NCI-H1930 (cell line): ENCODE measurements at regions not wholly inside any gene's neighbourhood (a gene's known extent, or its start where the extent isn't known, plus 50 kb on each side); places are given as distances from the start of the nearest gene placed in this dataset.
A peak's percentile ranks its signal among the peaks of the same experiment; 100 is the strongest.

Experiments used
- DNase-seq, 2 experiments: peaks; one replicate each; lab custom pipeline; 2025; lab: John Stamatoyannopoulos, UW

- DNase-seq, result no peak
These were observed 182.2 kb downstream of the USP12 start for GRCh38 chr13:26989261-26989956.

- DNase-seq, result no peak
These were observed 183.4 kb downstream of the USP12 start for GRCh38 chr13:26988059-26988769.

DNA sequence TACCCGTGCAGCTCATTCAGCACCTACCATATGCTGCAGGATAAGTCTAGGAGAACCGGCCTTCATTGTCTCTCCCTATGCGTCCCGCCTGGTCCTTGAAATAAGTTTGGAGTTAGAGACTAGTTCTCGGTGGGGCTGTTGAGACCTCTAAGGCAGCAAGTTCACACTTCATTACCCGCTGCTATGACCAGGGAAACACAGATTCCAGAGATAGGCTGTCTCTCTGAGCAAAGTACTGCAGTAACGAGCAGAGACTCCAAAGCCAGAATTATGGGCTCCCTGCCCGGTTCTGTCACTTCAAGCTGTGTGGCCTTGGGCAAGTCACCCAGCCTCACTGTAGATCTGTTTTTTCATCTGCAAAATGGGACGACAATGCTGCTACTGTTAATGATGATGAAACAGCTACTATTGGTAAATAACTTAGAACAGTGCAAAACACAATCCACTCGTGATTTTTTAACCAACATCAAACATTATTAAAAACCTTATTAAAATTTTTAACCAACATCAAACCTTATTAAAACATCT is 184.1 kb downstream of the USP12 start:
- no peak for DNase-seq

- DNase-seq, result peak; percentile 59 to 76
These were observed 186.2 kb downstream of the USP12 start for GRCh38 chr13:26985285-26985878.

- no peak for DNase-seq
These were observed 187.3 kb downstream of the USP12 start for GRCh38 chr13:26984337-26984736.

GRCh38 chr13:26983543-26984320 is 187.9 kb downstream of the USP12 start:
- no peak for DNase-seq

DNA sequence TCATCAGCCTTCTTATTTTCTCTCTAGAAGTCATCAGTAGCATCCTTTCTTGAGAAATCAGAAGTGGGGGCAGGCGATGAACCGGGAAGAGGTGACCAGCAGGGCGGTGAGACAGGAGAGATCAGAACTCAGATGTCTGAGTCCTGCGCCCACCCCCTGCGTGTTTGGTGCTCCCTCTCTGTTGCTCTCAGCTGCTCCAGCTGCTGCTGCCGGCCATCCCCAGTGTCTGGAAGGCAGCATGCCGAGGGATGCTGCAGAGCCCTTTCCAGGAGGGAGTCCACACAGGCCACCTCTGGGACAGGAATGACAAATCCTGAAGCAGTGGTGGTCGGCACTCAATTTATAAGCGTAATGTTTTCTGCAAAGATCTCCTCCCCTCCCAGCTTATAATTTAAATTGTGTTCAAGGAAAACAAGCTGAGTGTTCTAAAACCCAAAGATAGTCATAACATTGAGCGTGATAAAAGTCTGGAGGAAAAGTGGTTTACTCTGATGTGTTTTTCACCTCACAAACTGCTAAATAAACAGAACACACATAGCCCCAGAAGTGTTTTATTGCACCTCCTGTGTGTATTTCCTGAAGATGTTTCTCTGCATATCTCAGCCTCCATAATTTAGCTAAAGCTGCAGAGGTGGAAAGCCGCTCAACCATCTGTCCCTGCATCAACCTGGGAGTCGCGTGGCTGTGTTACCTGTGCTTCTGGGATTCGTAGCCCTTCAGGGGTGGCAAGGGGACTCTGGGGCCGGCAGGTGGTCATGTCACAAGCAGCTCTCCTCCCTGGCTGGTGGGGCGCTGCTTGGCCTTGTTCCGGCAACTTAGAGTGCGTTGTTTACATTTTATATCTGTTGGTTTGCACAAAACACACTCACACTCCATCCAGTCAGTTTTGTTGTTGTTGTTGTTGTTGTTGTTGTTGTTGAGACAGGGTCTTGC is 191.2 kb downstream of the USP12 start:
- DNase-seq, result no peak

DNA sequence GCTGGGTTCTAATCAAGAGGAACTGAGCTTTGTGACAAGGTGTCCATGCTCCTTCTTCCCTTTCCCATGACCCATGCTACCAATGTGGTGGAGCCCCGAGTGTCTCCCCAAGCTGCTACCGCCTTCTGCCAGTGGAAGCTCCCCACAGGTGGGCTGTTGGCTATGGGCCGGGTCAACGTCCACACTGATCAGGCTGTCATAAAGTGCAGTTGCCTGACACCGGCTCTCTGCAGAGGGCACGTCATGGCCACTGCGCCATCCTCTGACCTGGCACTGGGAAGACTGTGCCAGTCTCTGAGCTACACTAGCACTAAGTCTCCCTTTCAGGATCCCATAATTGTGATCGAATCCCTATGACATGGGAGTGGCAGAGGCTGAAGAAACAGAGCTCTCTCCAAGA is 192.3 kb downstream of the USP12 start:
- no peak for DNase-seq

DNA sequence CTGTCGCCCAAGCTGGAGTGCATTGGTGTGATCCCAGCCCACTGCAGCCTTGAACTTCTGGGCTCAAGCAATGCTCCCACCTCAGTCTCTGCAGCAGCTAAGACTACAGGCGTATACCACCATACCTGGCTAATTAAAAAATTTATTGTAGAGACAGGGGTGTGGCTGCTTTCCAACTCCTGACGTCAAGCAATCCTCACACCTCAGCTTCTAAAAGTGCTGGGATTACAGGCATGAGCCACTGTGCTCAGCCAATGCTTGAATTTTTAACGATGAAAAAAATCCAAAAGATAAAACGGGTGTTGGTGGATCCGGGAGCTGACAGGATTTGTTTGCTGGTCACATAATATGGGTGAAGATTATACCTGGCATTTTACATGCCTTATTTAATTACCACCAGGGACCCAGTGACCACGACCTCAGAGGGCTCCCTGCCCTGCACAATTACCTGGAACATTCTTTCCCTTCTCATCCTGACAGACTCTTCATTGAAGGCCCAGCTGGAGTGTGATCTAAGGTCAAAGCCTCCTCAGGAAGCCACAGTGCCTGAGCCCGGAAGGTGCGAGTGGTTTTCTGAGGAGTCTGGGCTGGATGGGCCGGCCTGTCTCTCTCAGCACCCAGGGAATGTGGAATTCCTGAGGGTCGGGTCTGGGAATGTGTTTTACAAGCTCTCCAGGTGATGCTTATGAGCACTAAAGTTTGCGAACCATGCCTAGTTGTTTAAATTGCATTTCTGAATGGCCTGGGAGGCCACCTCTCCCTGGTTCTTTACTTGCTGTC is 193.3 kb downstream of the USP12 start:
- DNase-seq, result no peak

DNA sequence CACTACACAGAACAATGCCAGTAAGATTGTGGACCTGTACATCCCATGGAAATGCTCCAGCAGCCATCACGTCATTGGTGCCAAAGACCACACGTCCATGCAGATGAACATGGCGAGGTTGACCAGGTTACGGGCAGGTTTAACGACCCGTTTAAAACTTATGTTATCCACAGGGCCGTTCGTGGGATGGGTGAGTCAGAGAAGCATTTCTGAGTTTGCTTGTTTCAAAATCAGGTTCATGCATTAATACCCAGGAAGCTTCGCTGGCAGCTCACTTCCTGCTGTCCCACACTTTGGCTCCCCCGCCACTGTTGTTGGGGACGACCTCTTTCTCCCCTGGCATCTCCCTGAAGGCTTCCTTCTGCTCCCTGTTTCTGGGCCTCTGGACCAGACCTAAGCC is 194.1 kb downstream of the USP12 start:
- DNase-seq, result no peak

DNA sequence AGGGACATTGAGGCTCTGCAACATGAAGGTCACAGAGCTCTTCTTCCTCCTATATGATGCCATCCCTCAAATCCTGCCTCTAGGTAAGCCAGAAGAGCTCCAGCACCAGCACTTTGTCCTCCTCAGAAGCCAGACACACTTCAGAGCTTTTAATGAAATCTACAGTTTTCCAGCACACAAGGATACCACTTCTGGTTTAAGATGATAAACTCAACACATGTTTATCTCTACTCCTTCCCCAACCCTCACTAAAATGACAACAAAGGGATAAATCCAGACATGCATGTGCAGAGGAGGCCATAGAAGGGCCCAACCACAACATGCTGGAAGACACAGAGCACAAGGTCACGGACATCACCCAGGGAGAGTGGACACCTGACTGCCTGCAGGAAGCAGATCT is 195.3 kb downstream of the USP12 start:
- DNase-seq, result no peak

- DNase-seq, result no peak
These were observed 197.7 kb downstream of the USP12 start for GRCh38 chr13:26973946-26974345.

- no peak for DNase-seq
These were observed 198.3 kb downstream of the USP12 start for GRCh38 chr13:26973295-26973694.

DNA sequence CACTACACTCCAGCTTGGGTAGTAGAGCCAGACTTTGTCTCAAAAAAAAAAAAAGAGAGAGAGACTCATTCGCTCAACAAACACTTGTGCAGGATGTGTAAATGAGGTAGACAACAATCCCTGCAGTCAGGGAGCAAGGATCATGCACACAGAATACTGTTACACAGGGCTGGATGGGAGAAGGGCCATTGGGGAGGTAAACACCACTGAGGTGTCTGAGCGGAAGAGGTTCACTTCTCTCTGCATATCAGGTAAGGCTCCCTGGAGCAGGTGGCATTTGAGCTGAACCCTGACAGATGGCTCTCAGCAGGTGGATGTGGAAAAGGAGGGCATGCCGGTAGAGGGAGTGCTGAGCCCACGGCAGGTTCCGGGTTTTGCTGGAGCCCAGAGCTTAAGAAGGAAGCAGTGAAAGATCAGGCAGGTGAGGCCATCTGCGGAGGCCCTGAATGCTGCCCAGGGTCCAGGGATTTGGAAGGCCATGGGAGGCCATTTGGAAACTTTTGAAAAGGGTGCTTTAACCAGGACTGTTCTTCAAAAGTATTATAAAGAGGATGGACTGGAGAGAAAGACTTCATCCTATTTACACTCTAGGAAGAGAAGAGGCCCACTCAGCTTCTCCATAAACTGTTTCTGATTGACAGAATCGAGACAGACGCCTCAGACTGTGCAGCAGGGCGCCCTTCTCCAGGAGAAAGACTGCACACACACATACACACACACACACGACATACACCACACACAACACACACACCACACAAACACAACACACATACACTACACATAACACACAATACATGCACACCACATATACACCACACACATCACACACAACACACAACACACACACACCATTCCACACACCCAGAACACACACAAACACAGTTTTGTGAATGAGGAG is 199.4 kb downstream of the USP12 start:
- peak; percentile 64 to 68 for DNase-seq

DNA sequence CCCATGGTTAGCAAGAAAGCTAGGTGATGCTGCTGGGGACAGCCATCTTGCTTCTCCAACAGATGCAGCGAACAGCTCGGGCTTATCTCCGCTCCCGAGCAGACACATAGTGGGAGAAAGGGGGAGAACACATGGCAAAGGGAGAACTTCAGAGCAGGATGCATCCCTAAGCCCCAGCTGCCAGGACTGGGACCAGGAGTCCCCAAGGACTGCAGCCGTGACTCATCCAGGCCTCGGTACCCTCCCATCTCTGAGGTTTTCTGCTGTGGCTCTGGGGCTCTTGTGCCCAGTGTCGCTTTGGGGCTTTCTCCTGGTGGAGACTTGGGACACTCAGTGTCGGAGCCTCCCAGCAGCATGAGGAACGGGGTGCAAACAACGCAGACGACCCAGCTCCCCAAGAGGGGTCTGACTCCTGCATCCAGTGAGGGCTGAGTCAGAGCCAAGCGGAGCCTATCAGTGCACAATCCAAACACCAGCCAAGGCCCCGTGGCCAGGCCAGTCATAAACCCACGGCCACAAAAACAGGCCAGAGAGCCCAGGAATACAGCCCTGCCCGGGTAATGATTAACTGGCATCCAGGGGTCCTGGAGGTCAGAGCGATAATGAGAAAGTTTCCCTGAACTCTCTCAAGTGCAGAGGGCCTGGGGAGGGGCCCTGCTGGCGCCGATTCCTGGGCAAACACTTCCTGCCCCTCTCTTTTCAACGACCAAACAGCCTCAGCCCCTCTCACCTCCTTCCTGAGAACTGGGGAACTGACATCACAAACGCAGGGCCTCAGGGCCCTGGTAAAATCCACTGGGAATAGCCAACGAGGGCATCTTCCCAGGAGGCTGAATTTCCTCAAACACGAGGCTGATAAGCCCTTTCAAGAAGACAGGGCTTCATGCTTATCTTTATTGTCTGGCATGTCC is 202.9 kb downstream of the USP12 start:
- DNase-seq, result no peak

- DNase-seq, result no peak
These were observed 204.2 kb downstream of the USP12 start for GRCh38 chr13:26967119-26968038.

DNA sequence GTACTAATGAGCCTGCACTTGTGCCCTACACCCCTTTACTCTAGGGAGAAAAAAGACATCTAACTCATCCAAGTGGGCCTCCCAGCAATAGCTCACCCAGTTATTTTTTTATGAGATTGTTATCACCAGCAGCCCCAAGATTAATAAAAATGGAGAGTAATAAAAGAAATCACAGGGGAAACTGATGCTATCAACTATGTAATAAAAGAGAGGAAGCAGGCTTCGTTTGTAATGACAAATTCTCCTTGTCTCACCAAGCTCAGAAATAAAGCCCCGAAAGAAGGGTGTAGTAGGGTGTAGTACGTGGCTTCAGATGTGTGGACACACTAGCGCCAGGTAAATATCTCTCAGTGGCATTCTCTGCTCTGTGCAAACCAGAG is 204.9 kb downstream of the USP12 start:
- no peak for DNase-seq
